ENCODE measurements at regions not wholly inside any gene's neighbourhood (a gene's known extent, or its start where the extent isn't known, plus 50 kb on each side); places are given as distances from the start of the nearest gene placed in this dataset.
"Not testable (repeated sequence)": the region's sequence is repeated elsewhere in the genome, so short reads cannot be mapped to it uniquely, and the experiment has no call there.

- DNase-seq = no peak
These were observed 128.5 kb downstream of the ZNF281 start for GRCh38 chr1:200281201-200281835.

GRCh38 chr1:200279810-200280411, 129.9 kb downstream of the ZNF281 start:
- DNase-seq = no peak

GRCh38 chr1:200275816-200276453, 133.9 kb downstream of the ZNF281 start:
- DNase-seq = no peak

- DNase-seq = no peak
These were observed 134.4 kb downstream of the ZNF281 start for GRCh38 chr1:200275415-200275814.

- DNase-seq = no peak
These were observed 135.7 kb downstream of the ZNF281 start for GRCh38 chr1:200274116-200274515.

GRCh38 chr1:200272481-200273068, 137.3 kb downstream of the ZNF281 start:
- DNase-seq = no peak

GRCh38 chr1:200269256-200269655, 140.6 kb downstream of the ZNF281 start:
- DNase-seq = no peak

GRCh38 chr1:200267937-200268336, 141.9 kb downstream of the ZNF281 start:
- DNase-seq = no peak

- DNase-seq = no peak
These were observed 142.4 kb downstream of the ZNF281 start for GRCh38 chr1:200267458-200267857.

- DNase-seq = no peak
These were observed 143.0 kb downstream of the ZNF281 start for GRCh38 chr1:200266871-200267270.

- DNase-seq = no peak
These were observed 144.0 kb downstream of the ZNF281 start for GRCh38 chr1:200265881-200266280.

GRCh38 chr1:200265104-200265503, 144.7 kb downstream of the ZNF281 start:
- no peak for DNase-seq

- DNase-seq = no peak
These were observed 146.6 kb downstream of the ZNF281 start for GRCh38 chr1:200263203-200263602.

- DNase-seq = no peak
These were observed 147.4 kb downstream of the ZNF281 start for GRCh38 chr1:200262326-200262965.

- DNase-seq = no peak
These were observed 149.1 kb downstream of the ZNF281 start for GRCh38 chr1:200260597-200261335.

GRCh38 chr1:200258447-200259375, 151.1 kb downstream of the ZNF281 start:
- DNase-seq = no peak

- no peak for DNase-seq
These were observed 152.6 kb downstream of the ZNF281 start for GRCh38 chr1:200257235-200257634.

GRCh38 chr1:200254602-200255001, 155.2 kb downstream of the ZNF281 start:
- DNase-seq = not testable (repeated sequence)

GRCh38 chr1:200253774-200254495, 155.9 kb downstream of the ZNF281 start:
- no peak for DNase-seq

GRCh38 chr1:200252531-200252930, 157.3 kb downstream of the ZNF281 start:
- DNase-seq = no peak

GRCh38 chr1:200250469-200250868, 159.4 kb downstream of the ZNF281 start:
- no peak for DNase-seq

All from effector CD4-positive, alpha-beta T cell (primary cell).